Hepatocyte (in vitro differentiated cells): ENCODE measurements at regions not wholly inside any gene's neighbourhood (a gene's known extent, or its start where the extent isn't known, plus 50 kb on each side); places are given as distances from the start of the nearest gene placed in this dataset.

Experiments used
- DNase-seq: peaks from one replicate; pipeline ENCODE4 v3.0.0-alpha.2; 2016; ENCODE audit warnings: low spot score
- H2AFZ ChIP-seq: fragments of 200-600 bp; sonication (generic); 2 replicates; pipeline ENCODE4 v1.6.0; 2016; ENCODE audit warnings: antibody characterized with exemption, mild to moderate bottlenecking
- H3K27ac ChIP-seq: fragments of 200-600 bp; sonication (generic); 2 replicates; pipeline ENCODE4 v1.5.1; 2016; ENCODE audit warnings: mild to moderate bottlenecking
- H3K27me3 ChIP-seq: fragments of 200-600 bp; sonication (generic); 2 replicates; pipeline ENCODE4 v1.6.1; 2016
- H3K36me3 ChIP-seq: fragments of 200-600 bp; sonication (generic); replicated peaks from 2 replicates; pipeline ENCODE4 v1.5.1; 2016; ENCODE audit warnings: low read depth; ENCODE audit not compliant: insufficient read depth
- H3K4me1 ChIP-seq: fragments of 200-600 bp; sonication (generic); 2 replicates; pipeline ENCODE4 v1.5.1; 2016; ENCODE audit warnings: mild to moderate bottlenecking, moderate library complexity; ENCODE audit not compliant: insufficient read depth
- H3K4me2 ChIP-seq: fragments of 200-600 bp; sonication (generic); 2 replicates; pipeline ENCODE4 v1.6.0; 2016
- H3K4me3 ChIP-seq: fragments of 200-600 bp; sonication (generic); 2 replicates; pipeline ENCODE4 v1.5.1; 2016; ENCODE audit warnings: mild to moderate bottlenecking
- H3K79me2 ChIP-seq: fragments of 200-600 bp; sonication (generic); 2 replicates; pipeline ENCODE4 v1.6.0; 2017; ENCODE audit warnings: mild to moderate bottlenecking
- H3K9me2 ChIP-seq: fragments of 200-600 bp; sonication (generic); replicated peaks from 2 replicates; pipeline ENCODE4 v1.6.0; 2017; ENCODE audit warnings: mild to moderate bottlenecking; ENCODE audit not compliant: insufficient read depth
- H3K9me3 ChIP-seq: fragments of 200-600 bp; sonication (generic); 2 replicates; pipeline ENCODE4 v1.5.1; 2016; ENCODE audit warnings: low read depth, mild to moderate bottlenecking
- H4K20me1 ChIP-seq: fragments of 200-600 bp; sonication (generic); 2 replicates; pipeline ENCODE4 v1.6.0; 2016; ENCODE audit warnings: mild to moderate bottlenecking; ENCODE audit not compliant: insufficient read depth, poor library complexity, severe bottlenecking
- EZH2 ChIP-seq: fragments of 200-600 bp; sonication (generic); IDR thresholded peaks from 2 replicates; pipeline ENCODE4 v1.6.1; 2016; ENCODE audit warnings: antibody characterized with exemption, mild to moderate bottlenecking, borderline replicate concordance
- EZH2phosphoT487 ChIP-seq: fragments of 200-600 bp; sonication (generic); IDR thresholded peaks from one replicate; pipeline ENCODE4 v1.6.1; 2018; ENCODE audit warnings: antibody characterized with exemption, mild to moderate bottlenecking, low read depth, moderate library complexity; ENCODE audit not compliant: unreplicated experiment, severe bottlenecking
- WGBS: methylation state at CpG from one replicate; pipeline ENCODE4 v1.1.6; 2016; ENCODE audit warnings: low lambda C conversion rate; ENCODE audit errors: missing lambda C conversion rate; 5-methylcytosine and 5-hydroxymethylcytosine counted together
- TF ChIP-seq, protein P1 (sequence below): fragments of 200-600 bp; sonication (generic); IDR thresholded peaks from 2 replicates; pipeline ENCODE4 v1.5.1; 2016; ENCODE audit warnings: antibody characterized with exemption, mild to moderate bottlenecking; ENCODE audit not compliant: poor library complexity

GRCh38 chr6:26270486-26270861, 94.5 kb upstream of the BTN3A2 start:
- H3K4me2 ChIP-seq, result peak overlapping the region; percentile 84
- TF ChIP-seq EZH2phosphoT487 (no peak), EZH2 (no peak)
- TF ChIP-seq, protein P1, sequence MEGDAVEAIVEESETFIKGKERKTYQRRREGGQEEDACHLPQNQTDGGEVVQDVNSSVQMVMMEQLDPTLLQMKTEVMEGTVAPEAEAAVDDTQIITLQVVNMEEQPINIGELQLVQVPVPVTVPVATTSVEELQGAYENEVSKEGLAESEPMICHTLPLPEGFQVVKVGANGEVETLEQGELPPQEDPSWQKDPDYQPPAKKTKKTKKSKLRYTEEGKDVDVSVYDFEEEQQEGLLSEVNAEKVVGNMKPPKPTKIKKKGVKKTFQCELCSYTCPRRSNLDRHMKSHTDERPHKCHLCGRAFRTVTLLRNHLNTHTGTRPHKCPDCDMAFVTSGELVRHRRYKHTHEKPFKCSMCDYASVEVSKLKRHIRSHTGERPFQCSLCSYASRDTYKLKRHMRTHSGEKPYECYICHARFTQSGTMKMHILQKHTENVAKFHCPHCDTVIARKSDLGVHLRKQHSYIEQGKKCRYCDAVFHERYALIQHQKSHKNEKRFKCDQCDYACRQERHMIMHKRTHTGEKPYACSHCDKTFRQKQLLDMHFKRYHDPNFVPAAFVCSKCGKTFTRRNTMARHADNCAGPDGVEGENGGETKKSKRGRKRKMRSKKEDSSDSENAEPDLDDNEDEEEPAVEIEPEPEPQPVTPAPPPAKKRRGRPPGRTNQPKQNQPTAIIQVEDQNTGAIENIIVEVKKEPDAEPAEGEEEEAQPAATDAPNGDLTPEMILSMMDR, result no peak
- no peak for DNase-seq
- 2% methylated on average over 10 of the region's 10 CpGs for WGBS
- no peaks in the 10 kb centered on the region for H3K79me2 ChIP-seq
- H4K20me1 ChIP-seq, result no peaks in the 10 kb centered on the region
- H2AFZ ChIP-seq, result peak overlapping the region; percentile 10
- H3K4me3 ChIP-seq, result peak overlapping the region; percentile 32
- H3K4me1 ChIP-seq, result peaks cover 5% of the 10 kb centered on the region
- H3K9me2 ChIP-seq, result no peaks in the 10 kb centered on the region
- H3K9me3 ChIP-seq, result no peaks in the 10 kb centered on the region
- no peaks in the 10 kb centered on the region for H3K27me3 ChIP-seq
- peak overlapping the region; percentile 49 for H3K27ac ChIP-seq
- H3K36me3 ChIP-seq, result no peaks in the 10 kb centered on the region

DNA sequence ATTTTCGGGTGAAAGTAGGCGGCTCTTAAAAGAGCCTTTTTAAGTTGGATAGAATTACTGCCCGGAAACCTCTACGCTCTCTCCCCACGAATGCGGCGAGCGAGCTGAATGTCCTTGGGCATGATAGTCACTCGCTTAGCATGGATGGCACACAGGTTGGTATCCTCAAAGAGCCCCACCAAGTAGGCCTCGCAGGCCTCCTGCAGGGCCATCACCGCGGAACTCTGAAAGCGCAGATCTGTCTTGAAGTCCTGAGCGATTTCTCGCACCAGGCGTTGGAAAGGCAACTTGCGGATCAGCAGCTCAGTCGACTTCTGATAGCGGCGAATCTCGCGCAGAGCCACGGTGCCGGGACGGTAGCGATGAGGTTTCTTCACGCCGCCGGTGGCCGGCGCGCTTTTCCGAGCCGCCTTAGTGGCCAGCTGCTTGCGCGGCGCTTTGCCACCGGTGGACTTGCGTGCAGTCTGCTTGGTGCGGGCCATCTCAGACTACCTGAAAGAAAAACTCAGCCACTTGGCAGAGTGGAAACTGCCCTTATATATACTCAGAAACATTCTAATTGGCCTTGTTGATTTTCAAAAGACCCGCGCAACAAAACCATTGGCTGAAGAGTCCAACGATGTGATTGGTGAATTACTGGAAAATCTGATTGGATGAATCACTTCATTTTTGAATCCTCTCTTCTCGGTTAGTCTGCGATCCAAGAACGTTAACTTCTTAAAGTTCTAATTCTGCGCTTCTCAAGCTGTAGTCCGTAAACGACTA, 93.9 kb upstream of the BTN3A2 start:
- peak overlapping the region; percentile 84 for H3K4me2 ChIP-seq
- no peaks in the 10 kb centered on the region for H3K36me3 ChIP-seq
- WGBS, result 1% methylated on average over 49 of the region's 49 CpGs
- H3K79me2 ChIP-seq, result no peaks in the 10 kb centered on the region
- H3K27ac ChIP-seq, result peak overlapping the region; percentile 92
- peak; percentile 89 for DNase-seq
- H3K4me3 ChIP-seq, result peak overlapping the region; percentile 37
- H3K27me3 ChIP-seq, result no peaks in the 10 kb centered on the region
- peak overlapping the region; percentile 55 for H2AFZ ChIP-seq
- H4K20me1 ChIP-seq, result no peaks in the 10 kb centered on the region
- peaks cover 5% of the 10 kb centered on the region for H3K4me1 ChIP-seq
- TF ChIP-seq, protein P1, result no peak
- no peak for TF ChIP-seq EZH2phosphoT487
- TF ChIP-seq EZH2, result no peak
- H3K9me3 ChIP-seq, result no peaks in the 10 kb centered on the region
- H3K9me2 ChIP-seq, result no peaks in the 10 kb centered on the region

- H3K36me3 ChIP-seq, result no peaks in the 10 kb centered on the region
- H3K4me3 ChIP-seq, result peak overlapping the region; percentile 37
- H3K27ac ChIP-seq, result peak overlapping the region; percentile 92
- peak overlapping the region; percentile 84 for H3K4me2 ChIP-seq
- H3K79me2 ChIP-seq, result no peaks in the 10 kb centered on the region
- peaks cover 5% of the 10 kb centered on the region for H3K4me1 ChIP-seq
- H2AFZ ChIP-seq, result peak overlapping the region; percentile 55
- no peak for DNase-seq
- no peak for TF ChIP-seq EZH2
- TF ChIP-seq, protein P1, result no peak
- TF ChIP-seq EZH2phosphoT487, result no peak
- H3K9me3 ChIP-seq, result no peaks in the 10 kb centered on the region
- H3K9me2 ChIP-seq, result no peaks in the 10 kb centered on the region
- no peaks in the 10 kb centered on the region for H3K27me3 ChIP-seq
- 2% methylated on average over 9 of the region's 9 CpGs for WGBS
- no peaks in the 10 kb centered on the region for H4K20me1 ChIP-seq
These were observed 93.4 kb upstream of the BTN3A2 start for GRCh38 chr6:26271668-26272024.
